ENCODE measurements at regions not wholly inside any gene's neighbourhood (a gene's known extent, or its start where the extent isn't known, plus 50 kb on each side); places are given as distances from the start of the nearest gene placed in this dataset.
"Not testable (repeated sequence)": the region's sequence is repeated elsewhere in the genome, so short reads cannot be mapped to it uniquely, and the experiment has no call there.

DNA sequence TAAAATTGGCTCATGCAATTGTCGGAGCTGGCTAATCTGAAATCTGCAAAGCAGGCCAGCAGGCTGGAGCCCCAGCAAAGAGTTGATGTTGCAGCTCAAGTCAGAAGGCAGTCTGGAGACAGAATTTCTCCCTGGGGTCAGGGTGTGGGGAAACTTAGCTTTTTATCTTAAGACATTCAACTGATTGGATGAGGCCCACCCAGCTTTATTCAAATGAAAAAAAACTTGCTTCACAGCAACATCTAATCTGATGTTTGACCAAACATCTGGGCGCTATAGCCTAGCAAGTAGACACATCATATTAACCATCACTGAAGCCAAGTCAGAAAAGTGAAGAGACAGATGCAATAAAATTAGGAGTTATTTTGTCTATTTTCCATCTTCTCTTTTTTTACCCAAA is 108.8 kb upstream of the CCDC28A start:
- POLR2A ChIA-PET = no interaction called here
- no peak for DNase-seq (ENCODE audit: extremely low spot score)
- TF ChIP-seq, protein P1, sequence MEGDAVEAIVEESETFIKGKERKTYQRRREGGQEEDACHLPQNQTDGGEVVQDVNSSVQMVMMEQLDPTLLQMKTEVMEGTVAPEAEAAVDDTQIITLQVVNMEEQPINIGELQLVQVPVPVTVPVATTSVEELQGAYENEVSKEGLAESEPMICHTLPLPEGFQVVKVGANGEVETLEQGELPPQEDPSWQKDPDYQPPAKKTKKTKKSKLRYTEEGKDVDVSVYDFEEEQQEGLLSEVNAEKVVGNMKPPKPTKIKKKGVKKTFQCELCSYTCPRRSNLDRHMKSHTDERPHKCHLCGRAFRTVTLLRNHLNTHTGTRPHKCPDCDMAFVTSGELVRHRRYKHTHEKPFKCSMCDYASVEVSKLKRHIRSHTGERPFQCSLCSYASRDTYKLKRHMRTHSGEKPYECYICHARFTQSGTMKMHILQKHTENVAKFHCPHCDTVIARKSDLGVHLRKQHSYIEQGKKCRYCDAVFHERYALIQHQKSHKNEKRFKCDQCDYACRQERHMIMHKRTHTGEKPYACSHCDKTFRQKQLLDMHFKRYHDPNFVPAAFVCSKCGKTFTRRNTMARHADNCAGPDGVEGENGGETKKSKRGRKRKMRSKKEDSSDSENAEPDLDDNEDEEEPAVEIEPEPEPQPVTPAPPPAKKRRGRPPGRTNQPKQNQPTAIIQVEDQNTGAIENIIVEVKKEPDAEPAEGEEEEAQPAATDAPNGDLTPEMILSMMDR (IDR thresholded peaks at IDR 0.05; ENCODE audit: control extremely low read depth, extremely low read depth, low read depth, missing control alignments) = no peak
- CTCF ChIA-PET = interaction anchor here (1.2 to 1.4 kb wide), 4 partner anchors 8 to 13 kb away, joined by 3 to 5 read pairs (median 4); no protein-coding TSS in a partner anchor

DNA sequence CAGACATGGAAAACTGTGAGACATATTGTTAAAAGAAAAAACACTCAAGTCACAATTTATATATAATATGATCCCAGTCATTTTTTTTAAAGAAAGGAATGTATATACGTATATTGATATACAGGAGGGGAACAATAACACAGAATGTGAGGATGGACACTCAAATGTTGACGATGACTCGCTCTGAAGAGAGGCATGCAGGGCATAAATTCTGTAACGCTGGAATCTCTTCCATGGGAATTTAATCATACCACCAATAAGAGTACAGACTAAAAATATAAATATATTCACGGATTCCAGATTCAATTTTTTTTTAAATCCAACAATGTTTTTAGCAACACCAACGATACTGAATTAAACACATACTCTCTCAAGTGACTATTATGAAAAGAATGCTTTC is 106.9 kb upstream of the CCDC28A start:
- TF ChIP-seq, protein P1 (IDR thresholded peaks at IDR 0.05; ENCODE audit: control extremely low read depth, extremely low read depth, low read depth, missing control alignments) = no peak
- CTCF ChIA-PET = interaction anchor here (1.5 to 1.7 kb wide), 2 partner anchors 19 to 100 kb away, joined by 4 to 5 read pairs; no protein-coding TSS in a partner anchor
- POLR2A ChIA-PET = no interaction called here
- no peak for DNase-seq (ENCODE audit: extremely low spot score)

DNA sequence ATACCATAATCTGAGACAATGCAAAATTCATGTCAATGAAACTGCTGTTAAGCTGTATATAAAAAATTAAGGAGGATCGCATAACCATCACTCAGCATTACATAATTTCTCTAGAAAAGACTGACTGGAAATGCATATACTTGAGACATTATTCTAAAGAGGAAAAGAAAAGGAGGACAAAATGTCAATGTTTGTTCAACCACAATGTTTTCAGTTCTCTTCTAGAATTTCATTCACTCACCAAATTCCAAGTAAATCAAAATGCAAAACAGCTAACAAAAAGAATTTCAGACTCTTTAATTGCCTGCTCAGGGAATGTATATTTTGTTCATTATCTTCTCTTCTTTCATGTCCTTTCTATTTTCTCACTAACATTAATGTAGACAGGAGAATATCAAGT is 106.2 kb upstream of the CCDC28A start:
- no peak for DNase-seq (ENCODE audit: extremely low spot score)
- ChIA-PET CTCF (interaction anchor here (0.8 to 1.7 kb wide), 3 partner anchors 9 to 18 kb away, joined by 3 to 5 read pairs (median 3); no protein-coding TSS in a partner anchor), POLR2A (no interaction called here)
- TF ChIP-seq, protein P1 (IDR thresholded peaks at IDR 0.05; ENCODE audit: control extremely low read depth, extremely low read depth, low read depth, missing control alignments) = no peak

DNA sequence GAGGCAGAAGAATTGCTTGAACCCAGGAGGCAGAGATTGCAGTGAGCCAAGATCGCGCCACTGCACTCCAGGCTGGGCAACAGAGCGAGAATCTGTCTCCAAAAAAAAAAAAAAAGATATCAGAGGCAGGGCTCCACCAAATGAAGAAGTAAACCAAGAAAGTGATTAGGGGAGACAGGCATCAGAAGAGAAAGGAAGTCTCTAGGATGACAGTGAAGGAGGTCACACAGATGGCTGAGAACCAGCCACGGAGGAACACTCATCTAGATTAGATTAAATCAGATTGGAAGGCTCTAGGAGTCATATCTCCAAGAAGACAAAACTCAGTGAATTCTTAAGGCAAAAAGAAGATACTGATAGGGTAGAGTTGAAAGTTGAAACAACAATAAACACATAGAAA is 102.2 kb upstream of the CCDC28A start:
- no peak for DNase-seq (ENCODE audit: extremely low spot score)
- CTCF ChIA-PET = interaction anchor here (1.9 to 3.0 kb wide), 2 partner anchors 16 to 21 kb away, joined by 4 to 20 read pairs; no protein-coding TSS in a partner anchor
- POLR2A ChIA-PET = no interaction called here
- TF ChIP-seq, protein P1 (IDR thresholded peaks at IDR 0.05; ENCODE audit: control extremely low read depth, extremely low read depth, low read depth, missing control alignments) = no peak

DNA sequence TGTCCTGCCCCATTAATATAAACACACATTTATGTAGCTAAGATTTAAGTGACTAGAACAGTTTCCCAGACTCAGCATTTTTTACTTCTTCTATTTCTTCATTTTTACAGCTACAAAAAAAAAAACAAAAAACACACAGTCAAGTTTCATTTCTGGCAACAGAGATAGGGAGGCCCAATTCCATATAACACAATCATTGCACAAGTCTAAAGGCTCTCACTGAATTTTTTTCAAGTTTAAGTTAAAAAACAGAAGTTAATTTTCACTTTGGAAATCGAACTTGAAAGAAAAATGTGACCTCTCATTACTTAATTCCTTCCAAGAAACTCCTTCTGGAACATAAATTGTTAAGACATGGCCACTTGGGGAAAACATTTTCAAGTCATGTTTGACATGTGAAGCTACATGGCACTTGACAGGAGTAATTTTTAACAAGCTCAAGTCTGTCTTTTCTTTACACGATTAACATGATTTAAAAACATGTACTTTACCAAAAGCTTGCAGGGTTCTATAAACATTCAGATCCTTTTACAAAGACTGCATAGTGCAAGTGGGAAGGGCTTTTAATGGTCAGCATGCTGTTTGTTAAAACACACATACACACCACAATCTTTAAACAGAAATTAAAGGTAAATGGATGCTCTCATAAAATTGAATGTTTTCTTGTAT is 100.1 kb upstream of the CCDC28A start:
- POLR2A ChIA-PET = no interaction called here
- TF ChIP-seq, protein P1 (IDR thresholded peaks at IDR 0.05; ENCODE audit: control extremely low read depth, extremely low read depth, low read depth, missing control alignments) = no peak
- CTCF ChIA-PET = interaction anchor here (0.9 to 3.0 kb wide), 6 partner anchors 9 to 19 kb away, joined by 3 to 20 read pairs (median 4); no protein-coding TSS in a partner anchor
- no peak for DNase-seq (ENCODE audit: extremely low spot score)

DNA sequence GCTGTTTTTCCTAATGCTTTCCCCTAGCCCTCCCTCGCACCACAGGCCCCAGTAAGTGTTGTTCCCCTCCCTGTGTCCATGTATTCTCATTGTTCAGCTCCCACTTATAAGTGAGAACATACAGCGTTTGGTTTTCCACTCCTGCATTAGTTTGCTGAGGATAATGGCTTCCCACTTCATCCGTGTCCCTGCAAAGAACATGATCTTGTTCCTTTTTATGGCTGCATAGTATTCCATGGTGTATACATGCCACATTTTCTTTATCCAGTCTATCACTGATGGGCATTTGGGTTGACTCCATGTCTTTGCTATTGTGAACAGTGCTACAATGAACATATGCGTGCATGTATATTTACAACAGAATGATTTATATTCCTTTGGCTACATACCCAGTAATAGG is 99.1 kb upstream of the CCDC28A start:
- POLR2A ChIA-PET; DNase-seq (ENCODE audit: extremely low spot score): not testable (repeated sequence)
- CTCF ChIA-PET = interaction anchor here (1.1 to 3.0 kb wide), 2 partner anchors 11 to 18 kb away, joined by 3 to 20 read pairs; no protein-coding TSS in a partner anchor

DNA sequence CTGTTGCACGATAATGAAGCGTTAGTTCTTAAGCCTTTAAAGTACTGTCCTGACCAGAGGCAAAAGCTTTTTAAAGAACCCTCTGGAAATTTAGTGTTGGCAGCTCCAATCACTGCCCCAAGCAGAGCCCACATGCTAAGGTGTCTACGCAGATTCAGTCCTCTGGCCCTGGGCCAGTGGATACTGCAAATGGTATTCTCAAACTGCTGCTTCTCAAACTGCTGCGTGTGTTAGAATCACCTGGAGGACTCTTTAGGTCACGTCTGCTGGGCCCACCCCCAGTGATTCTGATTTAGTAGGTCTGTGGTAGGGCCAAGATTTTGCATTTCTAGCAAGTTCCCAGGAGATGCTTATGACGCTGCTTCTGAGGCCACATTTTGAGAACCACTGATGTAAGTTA is 96.0 kb upstream of the CCDC28A start:
- POLR2A ChIA-PET = no interaction called here
- CTCF ChIA-PET = interaction anchor here (1.2 to 1.7 kb wide), 2 partner anchors 13 to 15 kb away, joined by 3 to 4 read pairs; no protein-coding TSS in a partner anchor

More for the DNA sequence above, 96.0 kb upstream of the CCDC28A start:
- TF ChIP-seq, protein P1 (IDR thresholded peaks at IDR 0.05; ENCODE audit: control extremely low read depth, extremely low read depth, low read depth, missing control alignments) = no peak
- DNase-seq (ENCODE audit: extremely low spot score) = no peak
